KMS-11 (cell line): ENCODE measurements at regions not wholly inside any gene's neighbourhood (a gene's known extent, or its start where the extent isn't known, plus 50 kb on each side); places are given as distances from the start of the nearest gene placed in this dataset.

ENCODE experiments used
- H2AFZ ChIP-seq: fragments of 200-600 bp; sonication (generic); 2 replicates; pipeline ENCODE4 v1.6.1; 2016; ENCODE audit warnings: antibody characterized with exemption, mixed run types, low read depth
- H3K27ac ChIP-seq: fragments of 200-600 bp; sonication (generic); 2 replicates; pipeline ENCODE4 v1.6.1; 2016; ENCODE audit warnings: mild to moderate bottlenecking, mixed run types
- H3K27me3 ChIP-seq: fragments of 200-600 bp; sonication (generic); 2 replicates; pipeline ENCODE4 v1.6.1; 2017; ENCODE audit warnings: mild to moderate bottlenecking, low read depth, mixed run types, moderate library complexity; ENCODE audit not compliant: insufficient read depth
- H3K36me3 ChIP-seq: fragments of 200-600 bp; sonication (generic); 2 replicates; pipeline ENCODE4 v1.6.1; 2017; ENCODE audit warnings: mild to moderate bottlenecking, mixed run types; ENCODE audit not compliant: insufficient read depth
- H3K4me1 ChIP-seq: fragments of 200-600 bp; sonication (generic); 2 replicates; pipeline ENCODE4 v1.6.1; 2016; ENCODE audit warnings: mild to moderate bottlenecking, low read depth, mixed run types; ENCODE audit not compliant: poor library complexity, severe bottlenecking
- H3K4me2 ChIP-seq: fragments of 200-600 bp; sonication (generic); 2 replicates; pipeline ENCODE4 v1.7.0; 2016; ENCODE audit warnings: mild to moderate bottlenecking, mixed run types
- H3K4me3 ChIP-seq: fragments of 200-600 bp; sonication (generic); IDR thresholded peaks from 2 replicates; pipeline ENCODE4 v1.6.1; 2017; ENCODE audit warnings: low read depth, low read length, mixed read lengths; ENCODE audit not compliant: insufficient read depth
- H3K79me2 ChIP-seq: fragments of 200-600 bp; sonication (generic); 2 replicates; pipeline ENCODE4 v1.6.1; 2016; ENCODE audit warnings: low read depth, mixed run types; ENCODE audit not compliant: insufficient read depth
- H3K9ac ChIP-seq: fragments of 200-600 bp; sonication (generic); 2 replicates; pipeline ENCODE4 v1.6.1; 2016; ENCODE audit warnings: mild to moderate bottlenecking, mixed run types
- H4K20me1 ChIP-seq: fragments of 200-600 bp; sonication (generic); 2 replicates; pipeline ENCODE4 v1.6.1; 2016; ENCODE audit warnings: mild to moderate bottlenecking, mixed run types; ENCODE audit not compliant: insufficient read depth
- CTCF ChIP-seq: fragments of 200-600 bp; sonication (generic); conservative IDR thresholded peaks from 2 replicates; pipeline ENCODE4 v1.6.1; 2017; ENCODE audit warnings: low read depth, mild to moderate bottlenecking, antibody characterized with exemption, low read length, moderate library complexity, mixed read lengths

GRCh38 chr1:57615956-57616355 lies 192.1 kb upstream of the DAB1 start:
- Histone ChIP-seq H3K79me2 (no peaks in the 10 kb centered on the region), H4K20me1 (no peaks in the 10 kb centered on the region), H2AFZ (no peak overlapping the region), H3K27ac (no peak overlapping the region), H3K4me3 (no peak overlapping the region), H3K36me3 (no peaks in the 10 kb centered on the region), H3K27me3 (no peaks in the 10 kb centered on the region), H3K4me1 (no peaks in the 10 kb centered on the region), H3K9ac (no peak overlapping the region), H3K4me2 (no peak overlapping the region)
- TF ChIP-seq CTCF: no peak

- Histone ChIP-seq H3K36me3 (no peaks in the 10 kb centered on the region), H3K4me1 (no peaks in the 10 kb centered on the region), H3K4me3 (no peak overlapping the region), H3K4me2 (no peak overlapping the region), H2AFZ (no peak overlapping the region), H3K27me3 (no peaks in the 10 kb centered on the region), H3K9ac (no peak overlapping the region), H3K27ac (no peak overlapping the region), H3K79me2 (no peaks in the 10 kb centered on the region), H4K20me1 (no peaks in the 10 kb centered on the region)
- no peak for TF ChIP-seq CTCF
These were observed 189.0 kb upstream of the DAB1 start for GRCh38 chr1:57612833-57613232.

- no peak for TF ChIP-seq CTCF
- no peak overlapping the region for H2AFZ ChIP-seq
- H3K9ac ChIP-seq: no peak overlapping the region
- H3K36me3 ChIP-seq: no peaks in the 10 kb centered on the region
- no peak overlapping the region for H3K4me3 ChIP-seq
- no peaks in the 10 kb centered on the region for H3K4me1 ChIP-seq
- H3K27ac ChIP-seq: no peak overlapping the region
- no peaks in the 10 kb centered on the region for H3K79me2 ChIP-seq
- no peak overlapping the region for H3K4me2 ChIP-seq
- no peaks in the 10 kb centered on the region for H4K20me1 ChIP-seq
- H3K27me3 ChIP-seq: no peaks in the 10 kb centered on the region
These were observed 182.1 kb upstream of the DAB1 start for GRCh38 chr1:57605933-57606332.

GRCh38 chr1:57603696-57604095 lies 179.8 kb upstream of the DAB1 start:
- H2AFZ ChIP-seq: no peak overlapping the region
- no peak overlapping the region for H3K27ac ChIP-seq
- no peak for TF ChIP-seq CTCF
- no peaks in the 10 kb centered on the region for H4K20me1 ChIP-seq
- H3K9ac ChIP-seq: no peak overlapping the region
- H3K27me3 ChIP-seq: no peaks in the 10 kb centered on the region
- no peaks in the 10 kb centered on the region for H3K4me1 ChIP-seq
- H3K79me2 ChIP-seq: no peaks in the 10 kb centered on the region
- H3K4me2 ChIP-seq: no peak overlapping the region
- H3K36me3 ChIP-seq: no peaks in the 10 kb centered on the region
- no peak overlapping the region for H3K4me3 ChIP-seq

GRCh38 chr1:57600424-57600823 lies 176.6 kb upstream of the DAB1 start:
- Histone ChIP-seq H2AFZ (no peak overlapping the region), H3K4me3 (no peak overlapping the region), H3K4me1 (no peaks in the 10 kb centered on the region), H4K20me1 (no peaks in the 10 kb centered on the region), H3K9ac (no peak overlapping the region), H3K27me3 (no peaks in the 10 kb centered on the region), H3K36me3 (no peaks in the 10 kb centered on the region), H3K4me2 (no peak overlapping the region), H3K27ac (no peak overlapping the region), H3K79me2 (no peaks in the 10 kb centered on the region)
- no peak for TF ChIP-seq CTCF
